Common myeloid progenitor, CD34-positive (primary cell): ENCODE measurements at regions not wholly inside any gene's neighbourhood (a gene's known extent, or its start where the extent isn't known, plus 50 kb on each side); places are given as distances from the start of the nearest gene placed in this dataset.

Experiments used
- CTCF ChIA-PET: fragments of 350-600 bp; sonication (Branson Sonifier 250); formaldehyde crosslinking; loops from one replicate; lab custom pipeline; 2021; ENCODE audit warnings: antibody characterized with exemption; lab: Charles Lee
- POLR2A ChIA-PET: fragments of 350-600 bp; sonication (Branson Sonifier 250); formaldehyde crosslinking; loops from one replicate; lab custom pipeline; 2021; ENCODE audit warnings: antibody characterized with exemption; lab: Charles Lee
- DNase-seq, 3 donors: peaks; one replicate each; pipeline versions ENCODE4 v3.0.0 to v3.0.0-alpha.2; 2013
- H3K27ac ChIP-seq, 2 experiments: 1 replicate in 1 of 2; 2 replicates in 1 of 2; pipeline ENCODE4 v1.7.0; 2013; ENCODE audit warnings: inconsistent platforms in 2 of 2, low read length in 2 of 2, mild to moderate bottlenecking in 2 of 2, low read depth in 1 of 2, moderate library complexity in 1 of 2; ENCODE audit not compliant: severe bottlenecking in 2 of 2, insufficient read depth in 1 of 2, poor library complexity in 1 of 2
- H3K27me3 ChIP-seq, 5 experiments: replicated peaks in 2 of 5; 1 replicate in 3 of 5; 2 replicates in 2 of 5; pipeline versions ENCODE4 v1.6.1 to v1.7.0; 2013; ENCODE audit warnings: low read length in 4 of 5, mild to moderate bottlenecking in 2 of 5, moderate library complexity in 2 of 5, inconsistent platforms in 1 of 5; ENCODE audit not compliant: insufficient read depth in 5 of 5, control insufficient read depth in 4 of 5
- H3K36me3 ChIP-seq, 4 experiments: 1 replicate in 2 of 4; 2 replicates in 2 of 4; pipeline versions ENCODE4 v1.6.1 to v1.7.0; 2013; ENCODE audit warnings: low read length in 3 of 4, control low read depth in 1 of 4, mild to moderate bottlenecking in 1 of 4; ENCODE audit not compliant: control insufficient read depth in 4 of 4, insufficient read depth in 4 of 4
- H3K4me1 ChIP-seq, 4 experiments: 1 replicate in 3 of 4; 2 replicates in 1 of 4; pipeline versions ENCODE4 v1.6.1 to v1.7.1; 2013; ENCODE audit warnings: low read length in 3 of 4, mild to moderate bottlenecking in 3 of 4, control low read depth in 1 of 4, inconsistent platforms in 1 of 4, moderate library complexity in 1 of 4; ENCODE audit not compliant: control insufficient read depth in 4 of 4, insufficient read depth in 4 of 4; ENCODE audit errors: control extremely low read depth in 1 of 4
- H3K4me3 ChIP-seq, 7 experiments: 1 replicate in 4 of 7; 2 replicates in 3 of 7; pipeline versions ENCODE4 v1.5.1 to v1.7.0; 2013; ENCODE audit warnings: mild to moderate bottlenecking in 7 of 7, low read length in 6 of 7, moderate library complexity in 6 of 7, inconsistent platforms in 2 of 7, low read depth in 2 of 7, control low read depth in 1 of 7; ENCODE audit not compliant: insufficient read depth in 4 of 7, control insufficient read depth in 1 of 7; ENCODE audit errors: extremely low read depth in 1 of 7
- H3K9me3 ChIP-seq, 5 experiments: 1 replicate in 4 of 5; 2 replicates in 1 of 5; pipeline versions ENCODE4 v1.6.1 to v1.7.1; 2013; ENCODE audit warnings: low read length in 4 of 5, mild to moderate bottlenecking in 2 of 5, inconsistent platforms in 1 of 5, low read depth in 1 of 5, moderate library complexity in 1 of 5; ENCODE audit not compliant: control insufficient read depth in 4 of 5, insufficient read depth in 2 of 5; ENCODE audit errors: control extremely low read depth in 1 of 5
- WGBS: methylation state at CpG from one replicate; pipeline ENCODE4 v1.1.5; 2013; ENCODE audit not compliant: insufficient coverage; 5-methylcytosine and 5-hydroxymethylcytosine counted together

DNA sequence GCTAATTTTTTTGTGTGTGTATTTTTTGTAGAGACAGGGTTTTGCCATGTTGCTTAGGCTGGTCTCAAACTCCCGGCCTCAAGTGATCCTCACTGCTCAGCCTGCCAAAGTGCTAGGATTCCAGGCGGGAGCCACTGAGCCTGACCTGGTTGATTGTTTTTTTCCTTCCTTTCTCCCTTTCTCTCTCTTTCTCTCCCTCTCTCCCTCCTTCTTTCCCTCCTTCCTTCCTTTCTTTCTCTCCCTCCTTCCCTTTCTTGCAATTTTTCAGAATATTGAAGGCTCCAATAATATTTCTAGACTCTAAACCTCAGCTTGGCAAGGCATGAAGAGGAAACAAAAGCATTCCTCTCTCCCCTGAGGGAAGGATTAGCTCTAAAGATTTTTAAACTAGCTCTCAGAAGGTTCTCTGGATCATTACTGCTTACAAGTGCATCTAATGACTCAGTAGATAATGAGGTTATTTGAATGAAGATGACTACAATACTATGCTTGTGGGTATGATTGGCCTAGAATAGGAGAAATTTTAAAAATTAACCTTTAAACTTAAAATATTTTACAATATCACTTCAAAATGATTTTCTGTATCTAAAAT is 68.5 kb upstream of the GADD45A start:
- POLR2A ChIA-PET: no interaction called here
- Histone ChIP-seq H3K9me3 (no peaks in the 10 kb centered on the region), H3K27me3 (no peaks in the 10 kb centered on the region), H3K4me1 (peaks cover 0 to 3% (median 1%) of the 10 kb centered on the region in 4 experiments), H3K36me3 (no peaks in the 10 kb centered on the region), H3K4me3 (no peak overlapping the region), H3K27ac (no peak overlapping the region)
- CTCF ChIA-PET: interaction anchor here (1.3 kb wide), 1 partner anchor 81 kb away, joined by 3 read pairs; no protein-coding TSS in a partner anchor
- WGBS: 85% methylated on average over 2 of the region's 2 CpGs
- no peak for DNase-seq

- Histone ChIP-seq H3K27me3 (no peaks in the 10 kb centered on the region), H3K36me3 (no peaks in the 10 kb centered on the region), H3K27ac (no peak overlapping the region), H3K4me1 (peaks cover 0 to 3% (median 0%) of the 10 kb centered on the region in 4 experiments), H3K4me3 (peak overlapping the region in 1 of 7 experiments; percentile 7), H3K9me3 (no peaks in the 10 kb centered on the region)
- 72% methylated on average over 13 of the region's 14 CpGs for whole genome bisulfite sequencing
- no peak for DNase-seq
- ChIA-PET POLR2A (no interaction called here), CTCF (interaction anchor here (0.7 to 1.0 kb wide), 2 partner anchors 250 to 438 kb away, joined by 3 read pairs; no protein-coding TSS in a partner anchor)
These were observed 66.5 kb upstream of the GADD45A start for GRCh38 chr1:67618285-67619018.

DNA sequence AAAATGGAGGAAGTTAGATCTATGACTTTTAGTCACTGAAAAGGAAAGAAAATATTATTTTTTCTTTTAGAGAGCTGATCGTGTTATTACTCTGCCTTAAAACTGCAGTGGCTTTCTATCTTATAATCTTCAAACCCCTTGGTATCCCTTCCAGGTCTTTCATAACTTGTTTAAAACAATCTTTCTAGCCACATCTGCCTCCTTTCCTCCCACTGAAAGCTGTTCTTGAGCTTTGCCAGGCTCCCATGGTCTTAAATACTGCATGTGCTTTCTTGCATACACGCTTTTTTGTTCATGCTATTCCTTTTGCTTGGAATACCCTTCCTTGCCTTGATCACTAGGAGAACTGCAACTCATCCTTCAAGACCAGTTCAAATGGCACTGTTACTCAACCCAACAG is 65.9 kb upstream of the GADD45A start:
- CTCF ChIA-PET: interaction anchor here (1.0 to 1.4 kb wide), 2 partner anchors 142 to 437 kb away, joined by 3 read pairs; no protein-coding TSS in a partner anchor

DNA sequence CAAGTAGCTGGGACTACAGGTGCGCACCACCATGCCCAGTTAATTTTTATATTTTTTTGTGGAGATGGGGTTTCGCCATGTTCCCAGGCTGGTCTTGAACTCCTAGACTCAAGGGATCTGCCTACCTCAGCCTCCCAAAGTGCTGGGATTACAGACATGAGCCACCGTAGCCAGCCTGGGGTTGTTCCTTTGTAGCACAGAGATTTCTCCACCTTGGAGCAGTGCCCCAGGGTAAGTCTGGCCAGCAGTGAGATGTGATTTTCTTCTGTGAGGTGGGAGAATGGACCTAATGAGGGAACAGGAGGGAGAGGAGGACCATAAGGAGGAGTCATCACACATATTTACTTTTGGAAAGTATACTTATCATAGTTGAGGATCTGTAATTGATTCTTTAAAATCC is 61.1 kb upstream of the GADD45A start:
- Histone ChIP-seq H3K4me3 (no peak overlapping the region), H3K4me1 (no peaks in the 10 kb centered on the region), H3K27me3 (no peaks in the 10 kb centered on the region), H3K27ac (no peak overlapping the region), H3K9me3 (peaks cover 0 to 2% (median 0%) of the 10 kb centered on the region in 5 experiments), H3K36me3 (no peaks in the 10 kb centered on the region)
- no peak for DNase-seq
- ChIA-PET CTCF (interaction anchor here (0.9 to 1.2 kb wide), 4 partner anchors 60 to 136 kb away, joined by 3 read pairs; no protein-coding TSS in a partner anchor), POLR2A (no interaction called here)
- WGBS: 94% methylated on average over 2 of the region's 3 CpGs

More for the DNA sequence above, 65.9 kb upstream of the GADD45A start:
- no peak overlapping the region for H3K27ac ChIP-seq
- H3K27me3 ChIP-seq: no peaks in the 10 kb centered on the region
- 80% methylated on average over 1 of the region's 2 CpGs for WGBS
- DNase-seq: no peak
- no peaks in the 10 kb centered on the region for H3K36me3 ChIP-seq
- H3K4me1 ChIP-seq: peaks cover 0 to 3% (median 0%) of the 10 kb centered on the region in 4 experiments
- POLR2A ChIA-PET: no interaction called here
- no peaks in the 10 kb centered on the region for H3K9me3 ChIP-seq
- H3K4me3 ChIP-seq: no peak overlapping the region

- 88% methylated on average over 1 of the region's 2 CpGs for WGBS
- ChIA-PET CTCF (interaction anchor here (0.7 to 1.2 kb wide), 6 partner anchors 40 to 136 kb away, joined by 3 read pairs; no protein-coding TSS in a partner anchor), POLR2A (no interaction called here)
- no peaks in the 10 kb centered on the region for H3K27me3 ChIP-seq
- H3K36me3 ChIP-seq: no peaks in the 10 kb centered on the region
- no peak overlapping the region for H3K4me3 ChIP-seq
- peaks cover 0 to 2% (median 0%) of the 10 kb centered on the region in 5 experiments for H3K9me3 ChIP-seq
- no peaks in the 10 kb centered on the region for H3K4me1 ChIP-seq
- H3K27ac ChIP-seq: no peak overlapping the region
- no peak for DNase-seq
These were observed 60.3 kb upstream of the GADD45A start for GRCh38 chr1:67624680-67625079.

GRCh38 chr1:67626090-67626860 is 58.7 kb upstream of the GADD45A start:
- ChIA-PET CTCF (no interaction called here), POLR2A (no interaction called here)
- peak in 1 of 3 donors; percentile 16 for DNase-seq
- Histone ChIP-seq H3K4me1 (no peaks in the 10 kb centered on the region), H3K36me3 (no peaks in the 10 kb centered on the region), H3K27me3 (no peaks in the 10 kb centered on the region), H3K9me3 (peaks cover 0 to 2% (median 0%) of the 10 kb centered on the region in 5 experiments), H3K27ac (no peak overlapping the region), H3K4me3 (no peak overlapping the region)
- 100% methylated on average over 1 of the region's 4 CpGs for WGBS
